BLaER1 (cell line): ENCODE measurements at regions not wholly inside any gene's neighbourhood (a gene's known extent, or its start where the extent isn't known, plus 50 kb on each side); places are given as distances from the start of the nearest gene placed in this dataset.
"Not testable (repeated sequence)": the region's sequence is repeated elsewhere in the genome, so short reads cannot be mapped to it uniquely, and the experiment has no call there.

Source experiments
- H3K27ac ChIP-seq: shearing (Covaris generic); formaldehyde crosslinking; 2 replicates; pipeline ENCODE4 v1.8.1; 2022
- H3K27me3 ChIP-seq: shearing (Covaris generic); formaldehyde crosslinking; 2 replicates; pipeline ENCODE4 v1.8.1; 2022
- H3K36me3 ChIP-seq: shearing (Covaris generic); formaldehyde crosslinking; 2 replicates; pipeline ENCODE4 v1.8.1; 2022
- H3K4me1 ChIP-seq: shearing (Covaris generic); formaldehyde crosslinking; 2 replicates; pipeline ENCODE4 v1.8.1; 2022
- H3K4me2 ChIP-seq: shearing (Covaris generic); formaldehyde crosslinking; 2 replicates; pipeline ENCODE4 v1.8.1; 2022
- H3K4me3 ChIP-seq: shearing (Covaris generic); formaldehyde crosslinking; 2 replicates; pipeline ENCODE4 v1.8.1; 2022
- H3K9ac ChIP-seq: shearing (Covaris generic); formaldehyde crosslinking; 2 replicates; pipeline ENCODE4 v1.8.1; 2022
- H3K9me3 ChIP-seq: shearing (Covaris generic); formaldehyde crosslinking; 2 replicates; pipeline ENCODE4 v1.8.1; 2022
- H4K20me1 ChIP-seq: shearing (Covaris generic); formaldehyde crosslinking; 2 replicates; pipeline ENCODE4 v1.8.1; 2022
- Cebpa-rat ChIP-seq: shearing (Covaris generic); IDR thresholded peaks from 2 replicates; pipeline ENCODE4 v1.8.1; 2022

DNA sequence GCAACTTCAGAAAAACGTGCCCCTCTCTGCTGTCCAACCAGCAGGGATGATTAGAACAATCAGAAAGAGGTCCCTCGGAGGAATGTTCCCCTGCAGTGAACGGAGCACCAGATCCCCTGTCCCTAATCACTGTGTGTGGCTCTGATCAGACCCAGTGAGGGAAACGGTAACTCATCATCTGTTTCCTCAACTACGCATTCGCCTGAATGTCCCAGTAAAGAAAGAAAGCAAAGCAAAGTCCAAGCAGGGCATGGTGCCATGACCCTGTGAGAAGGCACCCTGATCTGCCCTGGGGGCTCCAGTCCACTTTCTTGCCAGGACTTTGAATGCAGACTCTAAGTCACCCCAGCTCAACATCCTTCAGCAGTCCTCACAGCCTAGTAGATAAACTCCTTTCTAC, 149.2 kb downstream of the LY86 start:
- peaks cover 14% of the 10 kb centered on the region for H3K4me1 ChIP-seq
- H3K36me3 ChIP-seq, result no peaks in the 10 kb centered on the region
- H3K27ac ChIP-seq, result no peak overlapping the region
- no peaks in the 10 kb centered on the region for H3K9me3 ChIP-seq
- H3K27me3 ChIP-seq, result no peaks in the 10 kb centered on the region
- no peaks in the 10 kb centered on the region for H4K20me1 ChIP-seq
- no peak overlapping the region for H3K9ac ChIP-seq
- TF ChIP-seq Cebpa-rat, result no peak
- H3K4me2 ChIP-seq, result no peak overlapping the region
- H3K4me3 ChIP-seq, result no peak overlapping the region

- no peaks in the 10 kb centered on the region for H4K20me1 ChIP-seq
- no peak overlapping the region for H3K27ac ChIP-seq
- no peak overlapping the region for H3K4me3 ChIP-seq
- H3K9ac ChIP-seq, result no peak overlapping the region
- H3K27me3 ChIP-seq, result no peaks in the 10 kb centered on the region
- no peak overlapping the region for H3K4me2 ChIP-seq
- H3K4me1 ChIP-seq, result peaks cover 14% of the 10 kb centered on the region
- H3K36me3 ChIP-seq, result no peaks in the 10 kb centered on the region
- H3K9me3 ChIP-seq, result no peaks in the 10 kb centered on the region
- no peak for TF ChIP-seq Cebpa-rat
Observed at GRCh38 chr6:6738108-6738507, 149.6 kb downstream of the LY86 start.

GRCh38 chr6:6738922-6739716, 150.6 kb downstream of the LY86 start:
- Histone ChIP-seq H3K4me2 (no peak overlapping the region), H3K9me3 (no peaks in the 10 kb centered on the region), H3K27me3 (no peaks in the 10 kb centered on the region), H3K4me3 (no peak overlapping the region), H3K4me1 (peaks cover 14% of the 10 kb centered on the region), H3K27ac (no peak overlapping the region), H3K36me3 (no peaks in the 10 kb centered on the region), H4K20me1 (no peaks in the 10 kb centered on the region), H3K9ac (no peak overlapping the region)
- no peak for TF ChIP-seq Cebpa-rat

DNA sequence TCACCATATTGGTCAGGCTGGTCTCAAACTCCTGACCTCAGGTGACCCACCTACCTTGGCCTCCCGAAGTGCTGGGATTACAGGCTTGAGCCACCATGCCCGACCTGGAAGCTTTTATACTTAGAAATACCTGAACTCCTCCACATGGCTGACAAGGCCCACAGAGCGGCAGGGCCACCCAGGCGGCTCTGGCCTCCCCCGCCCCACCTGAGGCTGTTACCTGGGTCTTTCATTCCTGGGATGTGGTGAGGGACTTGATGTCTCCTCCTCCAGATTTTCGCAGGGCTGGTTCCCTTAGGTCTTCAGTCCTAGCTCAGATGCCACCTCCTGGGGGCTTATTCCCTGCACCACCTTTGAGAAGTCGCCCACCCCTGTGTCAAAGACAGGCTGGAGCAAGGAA, 152.1 kb downstream of the LY86 start:
- H3K9me3 ChIP-seq, result peaks cover 3% of the 10 kb centered on the region; the same call in 1 of the 2 replicates
- no peaks in the 10 kb centered on the region for H3K36me3 ChIP-seq
- no peaks in the 10 kb centered on the region for H4K20me1 ChIP-seq
- TF ChIP-seq Cebpa-rat, result no peak
- no peak overlapping the region for H3K4me2 ChIP-seq
- H3K4me3 ChIP-seq, result no peak overlapping the region
- H3K9ac ChIP-seq, result no peak overlapping the region
- H3K27ac ChIP-seq, result no peak overlapping the region
- peaks cover 14% of the 10 kb centered on the region for H3K4me1 ChIP-seq
- no peaks in the 10 kb centered on the region for H3K27me3 ChIP-seq

DNA sequence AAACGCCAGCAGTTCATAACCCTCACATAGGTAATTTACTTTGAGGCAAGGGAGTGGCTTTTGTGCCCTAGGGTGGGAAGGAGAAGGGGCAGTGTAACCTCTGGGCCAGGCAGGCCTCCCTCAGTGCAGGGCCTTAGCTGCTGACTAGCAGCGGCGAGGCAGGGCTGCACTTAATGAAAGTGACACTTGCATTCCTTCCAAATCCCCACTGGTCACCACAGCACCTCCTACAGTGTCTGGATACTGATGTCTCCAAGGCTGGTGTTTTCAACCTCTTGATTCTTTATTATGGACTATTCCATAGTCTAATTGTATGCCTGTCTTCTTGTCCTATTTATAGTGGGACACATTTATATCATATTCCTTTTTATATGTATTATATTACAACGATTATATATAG, 152.7 kb downstream of the LY86 start:
- Histone ChIP-seq H3K4me3 (no peak overlapping the region), H3K9ac (no peak overlapping the region), H3K4me2 (no peak overlapping the region), H3K27ac (no peak overlapping the region), H4K20me1 (no peaks in the 10 kb centered on the region), H3K9me3 (peaks cover 7% of the 10 kb centered on the region; the same call in 1 of the 2 replicates), H3K36me3 (no peaks in the 10 kb centered on the region), H3K4me1 (peaks cover 14% of the 10 kb centered on the region), H3K27me3 (no peaks in the 10 kb centered on the region)
- TF ChIP-seq Cebpa-rat, result no peak

GRCh38 chr6:6742535-6742934, 154.0 kb downstream of the LY86 start:
- no peaks in the 10 kb centered on the region for H4K20me1 ChIP-seq
- no peak overlapping the region for H3K4me3 ChIP-seq
- H3K27me3 ChIP-seq, result no peaks in the 10 kb centered on the region
- TF ChIP-seq Cebpa-rat, result no peak
- no peak overlapping the region for H3K27ac ChIP-seq
- H3K9me3 ChIP-seq, result peaks cover 7% of the 10 kb centered on the region; the same call in 1 of the 2 replicates
- no peaks in the 10 kb centered on the region for H3K36me3 ChIP-seq
- peaks cover 21% of the 10 kb centered on the region for H3K4me1 ChIP-seq
- no peak overlapping the region for H3K9ac ChIP-seq
- no peak overlapping the region for H3K4me2 ChIP-seq

DNA sequence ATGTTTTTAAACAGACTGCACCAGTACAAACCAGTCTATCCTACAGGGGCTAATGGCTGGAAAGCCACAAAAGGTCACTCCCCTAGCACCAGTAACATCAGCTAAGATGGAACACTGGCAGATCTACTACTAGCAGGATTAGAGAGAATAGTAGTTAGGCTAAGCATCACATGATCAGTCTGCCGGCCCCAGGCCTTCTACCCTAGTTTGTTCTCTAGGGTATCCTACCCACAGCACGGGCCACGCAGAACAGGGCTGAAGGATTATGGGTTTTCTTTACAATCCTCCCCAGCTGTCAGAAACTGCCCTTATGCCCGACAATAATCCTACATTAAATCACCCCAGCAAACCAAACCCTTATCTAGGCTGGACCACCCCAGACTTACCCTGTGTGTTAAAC, 156.0 kb downstream of the LY86 start:
- H4K20me1 ChIP-seq, result no peaks in the 10 kb centered on the region
- peaks cover 18% of the 10 kb centered on the region for H3K4me1 ChIP-seq
- no peak overlapping the region for H3K27ac ChIP-seq
- H3K27me3 ChIP-seq, result no peaks in the 10 kb centered on the region
- no peak for TF ChIP-seq Cebpa-rat
- H3K4me2 ChIP-seq, result no peak overlapping the region
- H3K4me3 ChIP-seq, result no peak overlapping the region
- no peaks in the 10 kb centered on the region for H3K36me3 ChIP-seq
- no peak overlapping the region for H3K9ac ChIP-seq
- peaks cover 7% of the 10 kb centered on the region; the same call in 1 of the 2 replicates for H3K9me3 ChIP-seq

- not testable (repeated sequence) for H3K36me3 ChIP-seq, H3K9ac ChIP-seq, H3K27ac ChIP-seq, H3K4me3 ChIP-seq, H3K9me3 ChIP-seq, H3K4me2 ChIP-seq, H3K27me3 ChIP-seq, H4K20me1 ChIP-seq
- peaks cover 24% of the 10 kb centered on the region for H3K4me1 ChIP-seq
Observed at GRCh38 chr6:6745637-6746332, 157.3 kb downstream of the LY86 start.

GRCh38 chr6:6746333-6746969, 157.9 kb downstream of the LY86 start:
- Histone ChIP-seq H3K4me1 (peaks cover 31% of the 10 kb centered on the region), H3K4me2 (0 out of 2 replicates have a peak overlapping the region, but pooled peaks have one; percentile 8), H4K20me1 (no peaks in the 10 kb centered on the region), H3K9me3 (peaks cover 7% of the 10 kb centered on the region; the same call in 1 of the 2 replicates), H3K4me3 (no peak overlapping the region), H3K27me3 (no peaks in the 10 kb centered on the region), H3K27ac (no peak overlapping the region), H3K36me3 (no peaks in the 10 kb centered on the region), H3K9ac (no peak overlapping the region)
- no peak for TF ChIP-seq Cebpa-rat

- H3K4me3 ChIP-seq, result no peak overlapping the region
- H3K27ac ChIP-seq, result no peak overlapping the region
- H4K20me1 ChIP-seq, result no peaks in the 10 kb centered on the region
- no peak for TF ChIP-seq Cebpa-rat
- H3K27me3 ChIP-seq, result no peaks in the 10 kb centered on the region
- H3K4me2 ChIP-seq, result no peak overlapping the region
- peaks cover 33% of the 10 kb centered on the region for H3K4me1 ChIP-seq
- H3K9ac ChIP-seq, result no peak overlapping the region
- peaks cover 7% of the 10 kb centered on the region; the same call in 1 of the 2 replicates for H3K9me3 ChIP-seq
- no peaks in the 10 kb centered on the region for H3K36me3 ChIP-seq
Observed at GRCh38 chr6:6746970-6747338, 158.4 kb downstream of the LY86 start.
